SK-N-SH treated with all-trans-retinoic acid at 6 μM for 48 hours (cell line): ENCODE measurements at regions not wholly inside any gene's neighbourhood (a gene's known extent, or its start where the extent isn't known, plus 50 kb on each side); places are given as distances from the start of the nearest gene placed in this dataset.

Experiments
- ATAC-seq: fragments of 200-7000 bp; cut with Tn5 transposase; 3 replicates; pipeline ENCODE4 v1.9.1; 2020; ENCODE audit warnings: mild to moderate bottlenecking, moderate library complexity
- ARNTL ChIP-seq: fragments of 450-650 bp; formaldehyde crosslinking; IDR thresholded peaks from 2 replicates; pipeline ENCODE4 v1.5.0; 2020; ENCODE audit warnings: low read depth, mild to moderate bottlenecking, moderate library complexity, borderline replicate concordance
- BACH2 ChIP-seq: fragments of 250-450 bp; sonication (Bioruptor Pico); IDR thresholded peaks from 2 replicates; pipeline ENCODE4 v1.9.0; 2021; ENCODE audit warnings: mild to moderate bottlenecking, borderline replicate concordance
- CREB5 ChIP-seq: fragments of 250-450 bp; sonication (Bioruptor Pico); IDR thresholded peaks from 2 replicates; pipeline ENCODE4 v1.5.1; 2020; ENCODE audit warnings: low read depth, mild to moderate bottlenecking, moderate library complexity
- CSRNP3 ChIP-seq: fragments of 250-450 bp; sonication (Bioruptor Pico); IDR thresholded peaks from 2 replicates; pipeline ENCODE4 v1.5.1; 2021; ENCODE audit warnings: mild to moderate bottlenecking, moderate library complexity
- ESRRG ChIP-seq: fragments of 250-450 bp; sonication (Bioruptor Pico); IDR thresholded peaks from 2 replicates; pipeline ENCODE4 v1.6.1; 2021; ENCODE audit warnings: mild to moderate bottlenecking
- GLIS3 ChIP-seq: fragments of 250-450 bp; sonication (Bioruptor Pico); IDR thresholded peaks from 2 replicates; pipeline ENCODE4 v1.5.0; 2020; ENCODE audit warnings: mild to moderate bottlenecking, moderate library complexity
- ISL1 ChIP-seq: fragments of 250-450 bp; sonication (Bioruptor Pico); IDR thresholded peaks from 2 replicates; pipeline ENCODE4 v2.1.2; 2022; ENCODE audit warnings: mild to moderate bottlenecking, moderate library complexity
- OSR1 ChIP-seq: fragments of 250-450 bp; sonication (Bioruptor Pico); IDR thresholded peaks from 2 replicates; pipeline ENCODE4 v1.8.0; 2022; ENCODE audit warnings: moderate library complexity, mild to moderate bottlenecking, inconsistent platforms
- POU6F1 ChIP-seq: fragments of 250-450 bp; sonication (Bioruptor Pico); IDR thresholded peaks from 2 replicates; pipeline ENCODE4 v1.8.0; 2021; ENCODE audit warnings: low read depth, mild to moderate bottlenecking, moderate library complexity, borderline replicate concordance
- PPARA ChIP-seq: fragments of 250-450 bp; sonication (Bioruptor Pico); IDR thresholded peaks from 2 replicates; pipeline ENCODE4 v1.5.0; 2020; ENCODE audit warnings: mild to moderate bottlenecking, borderline replicate concordance
- RARB ChIP-seq: fragments of 250-450 bp; sonication (Bioruptor Pico); IDR thresholded peaks from 2 replicates; pipeline ENCODE4 v1.8.0; 2021; ENCODE audit warnings: mild to moderate bottlenecking, moderate library complexity
- SNAI2 ChIP-seq: fragments of 250-450 bp; sonication (Bioruptor Pico); IDR thresholded peaks from 2 replicates; pipeline ENCODE4 v1.5.0; 2020; ENCODE audit warnings: mild to moderate bottlenecking, moderate library complexity
- TCF4 ChIP-seq: fragments of 250-450 bp; sonication (Bioruptor Pico); IDR thresholded peaks from 2 replicates; pipeline ENCODE4 v1.8.0; 2021; ENCODE audit warnings: mild to moderate bottlenecking, moderate library complexity, borderline replicate concordance
- TOX ChIP-seq: fragments of 250-450 bp; sonication (Bioruptor Pico); IDR thresholded peaks from 2 replicates; pipeline ENCODE4 v1.8.0; 2021; ENCODE audit warnings: mild to moderate bottlenecking, moderate library complexity, borderline replicate concordance
- ZC3H10 ChIP-seq: fragments of 250-450 bp; sonication (Bioruptor Pico); IDR thresholded peaks from 2 replicates; pipeline ENCODE4 v1.5.1; 2021; ENCODE audit warnings: mild to moderate bottlenecking, moderate library complexity
- ZFP3 ChIP-seq: fragments of 250-450 bp; sonication (Bioruptor Pico); IDR thresholded peaks from 2 replicates; pipeline ENCODE4 v1.5.0; 2020; ENCODE audit warnings: mild to moderate bottlenecking, moderate library complexity
- ZNF70 ChIP-seq: fragments of 450-650 bp; formaldehyde crosslinking; IDR thresholded peaks from 2 replicates; pipeline ENCODE4 v1.5.0; 2020; ENCODE audit warnings: mild to moderate bottlenecking, moderate library complexity
- ZNF8 ChIP-seq: fragments of 450-650 bp; formaldehyde crosslinking; IDR thresholded peaks from 2 replicates; pipeline ENCODE4 v1.5.0; 2020; ENCODE audit warnings: mild to moderate bottlenecking, moderate library complexity
- TF ChIP-seq, protein P1 (sequence below): fragments of 250-450 bp; sonication (Bioruptor Pico); IDR thresholded peaks from 2 replicates; pipeline ENCODE4 v1.8.0; 2020; ENCODE audit warnings: mild to moderate bottlenecking, moderate library complexity, borderline replicate concordance
- TF ChIP-seq, protein P2 (sequence below): fragments of 250-450 bp; sonication (Bioruptor Pico); IDR thresholded peaks from 2 replicates; pipeline ENCODE4 v1.5.0; 2020; ENCODE audit warnings: mild to moderate bottlenecking, moderate library complexity

DNA sequence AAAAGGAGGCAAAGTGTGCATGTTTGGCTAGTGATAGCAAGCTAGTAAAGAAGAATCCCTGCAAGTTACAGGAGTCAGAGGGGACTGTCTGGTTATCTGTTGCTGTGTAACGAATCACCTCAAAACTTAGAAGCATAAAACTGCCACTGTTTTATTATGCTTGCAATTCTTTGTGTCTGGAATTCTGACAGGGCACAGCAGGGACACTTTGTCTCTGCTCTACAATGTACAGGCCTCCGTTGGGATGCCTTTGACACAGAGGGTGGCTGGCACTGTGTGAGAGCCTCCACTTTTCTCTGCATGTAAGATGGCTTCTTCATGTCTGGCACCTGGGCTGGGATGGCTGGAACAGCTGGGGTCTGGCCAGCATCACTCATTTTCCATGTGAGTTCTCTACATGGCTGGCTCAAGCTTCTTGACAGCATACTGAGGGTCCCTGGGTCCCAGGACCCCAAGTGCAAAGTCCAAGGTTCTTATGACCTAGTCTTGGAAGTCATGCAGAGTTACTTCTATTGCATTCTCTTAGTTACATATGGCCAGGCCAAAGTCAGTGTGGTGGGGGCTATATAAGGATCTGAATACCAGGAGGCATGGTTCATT, 276.9 kb downstream of the RPS24 start:
- ATAC-seq, result no peak
- TF ChIP-seq ZC3H10 (no peak), SNAI2 (CRISPR knock-in tag) (no peak), ESRRG (CRISPR knock-in tag) (no peak), ARNTL (CRISPR knock-in tag) (no peak), POU6F1 (CRISPR knock-in tag) (no peak), GLIS3 (no peak), ISL1 (no peak), CSRNP3 (CRISPR knock-in tag) (no peak), ZNF70 (CRISPR knock-in tag) (no peak), TOX (CRISPR knock-in tag) (no peak), TCF4 (CRISPR knock-in tag) (no peak), OSR1 (CRISPR knock-in tag) (no peak), ZFP3 (CRISPR knock-in tag) (no peak), PPARA (CRISPR knock-in tag) (no peak), RARB (CRISPR knock-in tag) (no peak), CREB5 (CRISPR knock-in tag) (no peak), ZNF8 (CRISPR knock-in tag) (no peak)
- TF ChIP-seq, protein P1, sequence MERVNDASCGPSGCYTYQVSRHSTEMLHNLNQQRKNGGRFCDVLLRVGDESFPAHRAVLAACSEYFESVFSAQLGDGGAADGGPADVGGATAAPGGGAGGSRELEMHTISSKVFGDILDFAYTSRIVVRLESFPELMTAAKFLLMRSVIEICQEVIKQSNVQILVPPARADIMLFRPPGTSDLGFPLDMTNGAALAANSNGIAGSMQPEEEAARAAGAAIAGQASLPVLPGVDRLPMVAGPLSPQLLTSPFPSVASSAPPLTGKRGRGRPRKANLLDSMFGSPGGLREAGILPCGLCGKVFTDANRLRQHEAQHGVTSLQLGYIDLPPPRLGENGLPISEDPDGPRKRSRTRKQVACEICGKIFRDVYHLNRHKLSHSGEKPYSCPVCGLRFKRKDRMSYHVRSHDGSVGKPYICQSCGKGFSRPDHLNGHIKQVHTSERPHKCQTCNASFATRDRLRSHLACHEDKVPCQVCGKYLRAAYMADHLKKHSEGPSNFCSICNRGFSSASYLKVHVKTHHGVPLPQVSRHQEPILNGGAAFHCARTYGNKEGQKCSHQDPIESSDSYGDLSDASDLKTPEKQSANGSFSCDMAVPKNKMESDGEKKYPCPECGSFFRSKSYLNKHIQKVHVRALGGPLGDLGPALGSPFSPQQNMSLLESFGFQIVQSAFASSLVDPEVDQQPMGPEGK (CRISPR knock-in tag), result no peak

DNA sequence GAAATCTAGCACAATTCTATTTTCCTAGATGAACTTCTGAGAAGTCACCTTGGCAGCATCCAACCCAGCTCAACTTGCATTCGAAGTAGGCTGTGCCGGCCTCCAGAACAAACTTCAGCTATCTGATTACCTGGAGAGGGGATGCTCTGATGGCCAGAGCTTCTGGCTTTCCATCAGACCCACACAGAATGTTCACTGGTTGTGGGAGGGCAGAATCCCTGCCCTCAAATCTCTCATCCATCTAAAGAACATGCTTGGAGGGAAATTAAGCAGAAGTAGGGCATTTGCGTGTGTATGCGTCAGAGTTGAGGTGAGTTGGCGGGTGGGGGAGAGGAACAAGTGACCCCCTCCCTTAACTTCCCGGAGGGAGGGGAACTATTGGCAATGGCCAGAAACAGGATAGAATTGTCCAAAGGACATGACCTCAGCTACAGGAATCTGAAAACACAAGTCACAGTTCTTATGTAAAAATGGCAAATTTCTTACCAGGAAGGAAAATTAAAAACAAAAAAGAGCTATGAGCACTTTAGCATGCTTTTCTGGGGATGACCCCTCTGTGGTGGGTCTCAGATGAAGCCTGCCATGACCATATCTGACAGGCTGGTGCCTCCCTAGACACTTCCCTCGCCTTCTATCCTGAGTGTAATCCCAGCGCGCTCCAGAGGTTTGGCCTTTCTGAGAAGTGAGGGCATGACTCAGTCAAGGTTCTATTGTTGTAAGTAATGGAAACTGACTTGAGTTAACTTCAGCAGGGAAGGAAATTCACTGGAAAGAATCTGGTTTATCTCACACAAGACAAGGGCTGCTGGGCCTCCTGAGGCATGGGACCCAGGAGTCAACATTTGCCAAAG, 278.8 kb downstream of the RPS24 start:
- 0 out of 2 replicates have a peak, but pooled peaks have one; percentile 5 for TF ChIP-seq RARB (CRISPR knock-in tag)
- no peak for TF ChIP-seq POU6F1 (CRISPR knock-in tag)
- TF ChIP-seq PPARA (CRISPR knock-in tag), result no peak
- peak; percentile 83 for TF ChIP-seq TOX (CRISPR knock-in tag)
- peak; percentile 65 for TF ChIP-seq ISL1
- TF ChIP-seq ZFP3 (CRISPR knock-in tag), result no peak
- TF ChIP-seq, all 23 proteins: peak for 3
- peak; percentile 92 for ATAC-seq

DNA sequence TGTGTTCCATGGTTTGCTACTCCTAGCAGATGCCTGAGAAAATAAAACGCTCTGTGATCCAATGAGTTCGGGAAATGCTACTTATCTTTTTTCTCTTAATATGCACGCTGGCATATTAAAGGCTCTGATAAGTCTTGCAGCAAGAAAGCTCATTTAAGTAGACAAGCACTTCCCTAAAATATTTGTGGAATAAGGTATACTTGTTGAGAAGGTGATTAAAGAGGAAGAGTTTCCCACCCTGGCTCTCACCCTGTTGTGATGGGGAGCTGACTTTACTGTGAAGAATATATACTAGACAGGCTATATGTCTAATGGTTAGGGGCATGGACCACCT, 279.4 kb downstream of the RPS24 start:
- TF ChIP-seq TCF4 (CRISPR knock-in tag) (no peak), BACH2 (CRISPR knock-in tag) (no peak), CREB5 (CRISPR knock-in tag) (no peak), SNAI2 (CRISPR knock-in tag) (no peak), PPARA (CRISPR knock-in tag) (no peak), OSR1 (CRISPR knock-in tag) (no peak), ZNF70 (CRISPR knock-in tag) (no peak)
- TF ChIP-seq, protein P2, sequence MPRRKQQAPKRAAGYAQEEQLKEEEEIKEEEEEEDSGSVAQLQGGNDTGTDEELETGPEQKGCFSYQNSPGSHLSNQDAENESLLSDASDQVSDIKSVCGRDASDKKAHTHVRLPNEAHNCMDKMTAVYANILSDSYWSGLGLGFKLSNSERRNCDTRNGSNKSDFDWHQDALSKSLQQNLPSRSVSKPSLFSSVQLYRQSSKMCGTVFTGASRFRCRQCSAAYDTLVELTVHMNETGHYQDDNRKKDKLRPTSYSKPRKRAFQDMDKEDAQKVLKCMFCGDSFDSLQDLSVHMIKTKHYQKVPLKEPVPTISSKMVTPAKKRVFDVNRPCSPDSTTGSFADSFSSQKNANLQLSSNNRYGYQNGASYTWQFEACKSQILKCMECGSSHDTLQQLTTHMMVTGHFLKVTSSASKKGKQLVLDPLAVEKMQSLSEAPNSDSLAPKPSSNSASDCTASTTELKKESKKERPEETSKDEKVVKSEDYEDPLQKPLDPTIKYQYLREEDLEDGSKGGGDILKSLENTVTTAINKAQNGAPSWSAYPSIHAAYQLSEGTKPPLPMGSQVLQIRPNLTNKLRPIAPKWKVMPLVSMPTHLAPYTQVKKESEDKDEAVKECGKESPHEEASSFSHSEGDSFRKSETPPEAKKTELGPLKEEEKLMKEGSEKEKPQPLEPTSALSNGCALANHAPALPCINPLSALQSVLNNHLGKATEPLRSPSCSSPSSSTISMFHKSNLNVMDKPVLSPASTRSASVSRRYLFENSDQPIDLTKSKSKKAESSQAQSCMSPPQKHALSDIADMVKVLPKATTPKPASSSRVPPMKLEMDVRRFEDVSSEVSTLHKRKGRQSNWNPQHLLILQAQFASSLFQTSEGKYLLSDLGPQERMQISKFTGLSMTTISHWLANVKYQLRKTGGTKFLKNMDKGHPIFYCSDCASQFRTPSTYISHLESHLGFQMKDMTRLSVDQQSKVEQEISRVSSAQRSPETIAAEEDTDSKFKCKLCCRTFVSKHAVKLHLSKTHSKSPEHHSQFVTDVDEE (CRISPR knock-in tag), result no peak
- no peak for ATAC-seq
